GM06990 (cell line): ENCODE measurements at regions not wholly inside any gene's neighbourhood (a gene's known extent, or its start where the extent isn't known, plus 50 kb on each side); places are given as distances from the start of the nearest gene placed in this dataset.
"Not testable (repeated sequence)": the region's sequence is repeated elsewhere in the genome, so short reads cannot be mapped to it uniquely, and the experiment has no call there.

Experiments used
- DNase-seq: peaks from one replicate; pipeline ENCODE4 v3.0.0-alpha.2; 2011; ENCODE audit not compliant: insufficient read length; ENCODE audit errors: extremely low read depth
- H3K27me3 ChIP-seq: replicated peaks from 2 replicates; pipeline ENCODE4 v1.6.0; 2011; ENCODE audit warnings: low read length; ENCODE audit not compliant: control insufficient read depth, insufficient read depth
- H3K36me3 ChIP-seq: 2 replicates; pipeline ENCODE4 v1.5.1; 2011; ENCODE audit warnings: low read length; ENCODE audit not compliant: control insufficient read depth, insufficient read depth
- H3K4me3 ChIP-seq: replicated peaks from 2 replicates; pipeline ENCODE4 v1.5.1; 2011; ENCODE audit warnings: low read depth, mild to moderate bottlenecking, control low read depth, low read length
- TF ChIP-seq, protein P1 (sequence below): IDR thresholded peaks from 2 replicates; pipeline ENCODE4 v1.5.1; 2011; ENCODE audit warnings: low read length, control low read depth, mild to moderate bottlenecking, inconsistent platforms; ENCODE audit not compliant: insufficient read depth, poor library complexity, severe bottlenecking

DNA sequence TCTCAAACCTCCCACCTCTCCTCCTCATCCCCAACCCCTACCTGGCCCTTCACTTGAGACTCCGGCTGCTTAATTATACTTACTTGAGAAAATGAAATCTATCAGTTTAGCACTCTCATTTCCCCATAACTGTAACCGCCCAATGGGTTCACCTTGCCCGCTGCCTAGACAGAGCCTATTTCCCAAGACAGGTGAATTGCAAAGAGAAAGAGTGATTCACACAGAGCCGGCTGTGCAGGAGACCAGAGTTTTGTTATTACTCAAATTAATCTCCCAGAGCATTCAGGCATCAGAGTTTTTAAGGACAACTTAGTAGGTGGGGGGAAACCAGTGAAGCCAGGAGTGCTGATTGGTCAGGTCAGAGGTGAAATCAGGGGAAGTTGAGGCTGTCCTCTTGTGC is 301.4 kb upstream of the CDYL start:
- Histone ChIP-seq H3K4me3 (no peak overlapping the region), H3K36me3 (no peaks in the 10 kb centered on the region), H3K27me3 (no peaks in the 10 kb centered on the region)
- peak; percentile 27 for DNase-seq
- TF ChIP-seq, protein P1, sequence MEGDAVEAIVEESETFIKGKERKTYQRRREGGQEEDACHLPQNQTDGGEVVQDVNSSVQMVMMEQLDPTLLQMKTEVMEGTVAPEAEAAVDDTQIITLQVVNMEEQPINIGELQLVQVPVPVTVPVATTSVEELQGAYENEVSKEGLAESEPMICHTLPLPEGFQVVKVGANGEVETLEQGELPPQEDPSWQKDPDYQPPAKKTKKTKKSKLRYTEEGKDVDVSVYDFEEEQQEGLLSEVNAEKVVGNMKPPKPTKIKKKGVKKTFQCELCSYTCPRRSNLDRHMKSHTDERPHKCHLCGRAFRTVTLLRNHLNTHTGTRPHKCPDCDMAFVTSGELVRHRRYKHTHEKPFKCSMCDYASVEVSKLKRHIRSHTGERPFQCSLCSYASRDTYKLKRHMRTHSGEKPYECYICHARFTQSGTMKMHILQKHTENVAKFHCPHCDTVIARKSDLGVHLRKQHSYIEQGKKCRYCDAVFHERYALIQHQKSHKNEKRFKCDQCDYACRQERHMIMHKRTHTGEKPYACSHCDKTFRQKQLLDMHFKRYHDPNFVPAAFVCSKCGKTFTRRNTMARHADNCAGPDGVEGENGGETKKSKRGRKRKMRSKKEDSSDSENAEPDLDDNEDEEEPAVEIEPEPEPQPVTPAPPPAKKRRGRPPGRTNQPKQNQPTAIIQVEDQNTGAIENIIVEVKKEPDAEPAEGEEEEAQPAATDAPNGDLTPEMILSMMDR = no peak

DNA sequence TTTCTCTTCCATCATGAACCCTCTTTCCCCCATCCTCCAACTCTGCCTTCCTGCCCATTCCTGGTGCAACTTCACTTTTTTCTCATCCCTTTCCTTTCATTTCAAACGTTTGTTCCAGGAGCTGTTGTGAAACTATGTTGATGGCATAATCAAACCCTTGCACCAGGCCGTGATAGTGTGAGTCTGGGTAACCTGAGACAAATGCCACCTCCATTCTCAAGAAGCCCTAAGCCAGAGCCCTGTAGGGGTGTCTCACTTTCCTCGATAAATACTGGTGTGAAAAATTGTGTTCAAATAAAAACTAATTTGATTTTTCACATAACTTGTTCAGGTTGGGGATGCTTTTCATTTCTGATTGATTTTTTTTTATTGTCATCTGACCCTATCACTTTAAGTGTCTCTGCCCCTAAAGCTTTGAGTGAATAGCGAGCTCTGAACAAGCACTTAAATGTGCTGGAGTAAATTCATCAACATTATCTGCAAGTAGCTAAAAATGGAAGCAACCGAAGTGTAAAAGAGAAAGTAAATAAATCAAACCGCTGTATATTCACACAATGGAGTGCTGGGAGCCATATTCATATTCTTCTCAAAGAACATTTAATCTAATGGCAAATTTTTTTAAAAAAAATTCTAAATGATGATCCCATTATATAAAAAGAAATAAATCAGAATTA is 303.1 kb upstream of the CDYL start:
- no peak for DNase-seq
- TF ChIP-seq, protein P1 = no peak
- Histone ChIP-seq H3K36me3 (no peaks in the 10 kb centered on the region), H3K4me3 (no peak overlapping the region), H3K27me3 (no peaks in the 10 kb centered on the region)

DNA sequence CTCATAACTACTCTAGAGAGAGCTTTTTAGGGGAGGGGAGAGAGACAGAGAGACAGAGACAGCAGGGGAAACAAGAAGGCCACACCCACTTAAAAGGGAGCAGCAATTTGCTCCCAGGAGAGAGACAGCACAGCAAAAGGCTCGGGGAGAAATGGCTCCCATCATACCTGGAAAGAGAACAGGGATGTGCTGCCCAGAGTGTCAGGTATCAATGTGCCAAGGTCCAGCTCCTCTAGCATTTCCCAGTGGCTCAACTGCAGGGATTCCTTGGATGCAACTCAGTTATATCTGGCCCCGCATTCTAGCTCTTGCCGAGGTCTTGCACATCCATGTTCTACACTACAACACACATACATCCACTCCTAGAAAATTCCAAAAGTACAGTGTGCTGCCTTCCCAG is 304.0 kb upstream of the CDYL start:
- H3K4me3 ChIP-seq = no peak overlapping the region
- TF ChIP-seq, protein P1 = no peak
- H3K27me3 ChIP-seq = no peaks in the 10 kb centered on the region

DNA sequence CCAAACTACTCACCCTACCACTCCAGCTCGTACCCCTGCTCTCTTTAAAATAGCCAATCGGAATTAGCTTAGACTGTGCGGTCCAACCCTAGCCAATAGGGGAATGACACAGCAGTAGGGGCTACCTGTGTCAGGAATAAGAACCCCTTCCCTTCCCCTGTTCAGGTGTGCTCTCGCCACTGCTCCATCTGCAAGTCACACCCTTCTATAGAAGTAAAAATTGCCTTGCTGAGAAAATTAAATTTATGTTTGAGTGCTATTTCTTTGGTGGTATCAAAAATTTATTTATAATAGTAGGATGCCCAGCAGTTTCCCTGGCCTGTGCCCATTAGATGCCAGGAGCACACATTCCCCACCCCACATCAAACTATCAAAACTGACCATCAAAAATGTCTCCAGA is 304.7 kb upstream of the CDYL start:
- not testable (repeated sequence) for H3K27me3 ChIP-seq, H3K36me3 ChIP-seq, DNase-seq, H3K4me3 ChIP-seq

More for the DNA sequence above, 304.0 kb upstream of the CDYL start:
- no peak for DNase-seq
- H3K36me3 ChIP-seq = no peaks in the 10 kb centered on the region

DNA sequence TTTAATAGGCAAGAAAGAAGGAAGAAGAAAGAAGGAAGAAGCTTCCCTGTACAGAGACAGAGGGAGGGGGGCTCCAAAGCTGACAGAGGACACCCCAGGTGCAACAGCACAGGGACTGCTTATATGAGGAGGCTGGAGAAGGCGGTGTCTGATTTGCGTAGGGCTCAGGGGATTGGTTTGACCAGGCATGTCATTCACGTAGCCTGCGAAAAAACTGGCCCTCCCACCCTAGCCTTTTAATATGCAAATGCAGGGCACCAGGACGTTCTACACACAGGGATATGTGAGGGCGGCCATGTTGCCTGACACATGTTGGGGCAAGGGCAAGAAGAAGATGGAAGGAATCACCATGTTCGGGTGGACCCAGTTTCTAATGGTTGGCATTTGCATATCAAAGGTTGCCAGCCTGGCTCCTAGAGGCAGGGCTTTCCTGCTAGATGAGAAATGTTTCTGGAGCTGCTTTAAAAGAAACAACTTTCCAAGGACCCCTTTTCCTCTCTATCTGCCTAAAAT is 305.4 kb upstream of the CDYL start:
- no peaks in the 10 kb centered on the region for H3K36me3 ChIP-seq
- no peak overlapping the region for H3K4me3 ChIP-seq
- no peak for DNase-seq
- TF ChIP-seq, protein P1 = no peak
- H3K27me3 ChIP-seq = no peaks in the 10 kb centered on the region

DNA sequence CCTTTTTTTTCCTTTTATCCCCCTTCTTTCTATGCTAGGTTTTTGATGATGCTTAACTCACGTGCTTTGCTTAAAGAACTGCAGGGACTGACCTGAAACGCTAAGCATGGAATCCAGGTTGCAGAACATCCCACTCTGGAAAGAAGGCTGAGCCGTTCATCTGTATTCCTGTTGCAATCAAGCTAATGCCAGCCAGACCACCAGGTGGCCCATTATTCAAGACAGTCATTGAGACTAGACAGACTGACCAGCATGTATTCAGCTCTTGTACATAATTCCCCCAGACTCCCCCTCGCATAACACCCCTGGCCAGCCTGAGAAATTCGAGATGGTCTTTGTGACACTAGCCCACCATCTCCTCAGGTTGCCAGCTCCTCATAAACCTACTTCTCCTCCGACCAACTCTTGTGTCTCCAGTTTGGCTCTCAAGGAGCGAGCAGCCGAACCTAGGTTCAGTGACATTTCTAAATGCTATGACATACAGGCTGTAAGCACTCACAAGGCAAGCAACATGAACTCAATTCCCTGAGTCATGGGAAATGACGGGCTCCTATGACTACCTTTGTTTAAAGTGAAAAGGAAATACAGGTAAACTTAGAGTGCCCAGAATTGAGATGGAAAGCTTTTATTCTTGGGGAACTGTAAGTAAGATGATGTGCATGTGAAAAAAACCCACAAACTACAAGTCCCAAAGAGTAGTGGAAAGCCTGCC is 309.3 kb upstream of the CDYL start:
- DNase-seq = no peak

More for the DNA sequence above, 309.3 kb upstream of the CDYL start:
- TF ChIP-seq, protein P1 = no peak
- no peaks in the 10 kb centered on the region for H3K27me3 ChIP-seq
- H3K36me3 ChIP-seq = no peaks in the 10 kb centered on the region
- no peak overlapping the region for H3K4me3 ChIP-seq
